ENCODE measurements at regions not wholly inside any gene's neighbourhood (a gene's known extent, or its start where the extent isn't known, plus 50 kb on each side); places are given as distances from the start of the nearest gene placed in this dataset.

- no peaks in the 10 kb centered on the region for H3K36me3 Mint-ChIP-seq (ENCODE audit: low read depth)
- H3K9me3 Mint-ChIP-seq: no peaks in the 10 kb centered on the region
- POLR2A ChIA-PET: no interaction called here
- DNase-seq (no peak), ATAC-seq (no peak)
- H3K4me3 Mint-ChIP-seq: no peak overlapping the region
- H3K4me1 Mint-ChIP-seq (ENCODE audit: low read depth): no peaks in the 10 kb centered on the region
- TF ChIP-seq CTCF (IDR thresholded peaks at IDR 0.05): no peak
- intact Hi-C loops (cut with micrococcal nuclease): no loop called here
- no peaks in the 10 kb centered on the region for H3K27me3 Mint-ChIP-seq
- no peak overlapping the region for H3K27ac Mint-ChIP-seq
- CTCF ChIA-PET: no interaction called here
These were observed 149.2 kb upstream of the TEX13C start for GRCh38 chrX:125170459-125170858.

GRCh38 chrX:125172531-125172930 is 147.1 kb upstream of the TEX13C start:
- H3K27me3 Mint-ChIP-seq: no peaks in the 10 kb centered on the region
- POLR2A ChIA-PET: no interaction called here
- TF ChIP-seq CTCF (IDR thresholded peaks at IDR 0.05): no peak
- no peaks in the 10 kb centered on the region for H3K4me1 Mint-ChIP-seq (ENCODE audit: low read depth)
- intact Hi-C loops (cut with micrococcal nuclease): no loop called here
- H3K9me3 Mint-ChIP-seq: no peaks in the 10 kb centered on the region
- DNase-seq (no peak), ATAC-seq (no peak)
- CTCF ChIA-PET: no interaction called here
- no peak overlapping the region for H3K27ac Mint-ChIP-seq
- H3K36me3 Mint-ChIP-seq (ENCODE audit: low read depth): no peaks in the 10 kb centered on the region
- no peak overlapping the region for H3K4me3 Mint-ChIP-seq

- no peaks in the 10 kb centered on the region for H3K27me3 Mint-ChIP-seq
- H3K4me1 Mint-ChIP-seq (ENCODE audit: low read depth): no peaks in the 10 kb centered on the region
- CTCF ChIA-PET: no interaction called here
- H3K4me3 Mint-ChIP-seq: no peak overlapping the region
- POLR2A ChIA-PET: no interaction called here
- no peaks in the 10 kb centered on the region for H3K36me3 Mint-ChIP-seq (ENCODE audit: low read depth)
- intact Hi-C loops (cut with micrococcal nuclease): no loop called here
- TF ChIP-seq CTCF (IDR thresholded peaks at IDR 0.05): no peak
- ATAC-seq (no peak), DNase-seq (no peak)
- no peak overlapping the region for H3K27ac Mint-ChIP-seq
- no peaks in the 10 kb centered on the region for H3K9me3 Mint-ChIP-seq
These were observed 143.6 kb upstream of the TEX13C start for GRCh38 chrX:125175991-125176584.

- POLR2A ChIA-PET: no interaction called here
- no peaks in the 10 kb centered on the region for H3K4me1 Mint-ChIP-seq (ENCODE audit: low read depth)
- CTCF ChIA-PET: no interaction called here
- no peaks in the 10 kb centered on the region for H3K36me3 Mint-ChIP-seq (ENCODE audit: low read depth)
- H3K4me3 Mint-ChIP-seq: no peak overlapping the region
- H3K27me3 Mint-ChIP-seq: peaks cover 9% of the 10 kb centered on the region
- no peak for ATAC-seq
- intact Hi-C loops (cut with micrococcal nuclease): no loop called here
- H3K9me3 Mint-ChIP-seq: no peaks in the 10 kb centered on the region
- no peak overlapping the region for H3K27ac Mint-ChIP-seq
- no peak for TF ChIP-seq CTCF (IDR thresholded peaks at IDR 0.05)
- DNase-seq: no peak
These were observed 125.8 kb upstream of the TEX13C start for GRCh38 chrX:125193921-125194320.

- H3K4me3 Mint-ChIP-seq: no peak overlapping the region
- ATAC-seq (no peak), DNase-seq (no peak)
- ChIA-PET POLR2A (no interaction called here), CTCF (no interaction called here)
- no peaks in the 10 kb centered on the region for H3K9me3 Mint-ChIP-seq
- peaks cover 7% of the 10 kb centered on the region for H3K4me1 Mint-ChIP-seq (ENCODE audit: low read depth)
- no peaks in the 10 kb centered on the region for H3K36me3 Mint-ChIP-seq (ENCODE audit: low read depth)
- no peak overlapping the region for H3K27ac Mint-ChIP-seq
- TF ChIP-seq CTCF (IDR thresholded peaks at IDR 0.05): no peak
- intact Hi-C loops (cut with micrococcal nuclease): no loop called here
- H3K27me3 Mint-ChIP-seq: peaks cover 27% of the 10 kb centered on the region
These were observed 121.1 kb upstream of the TEX13C start for GRCh38 chrX:125198546-125198945.
